Activated B cell treated with CpG ODN at 0.5 μM for 24 hours (primary cell): ENCODE measurements at regions not wholly inside any gene's neighbourhood (a gene's known extent, or its start where the extent isn't known, plus 50 kb on each side); places are given as distances from the start of the nearest gene placed in this dataset.

Experiments used
- ATAC-seq: fragments of 200-7000 bp; cut with Tn5 transposase; one replicate; pipeline ENCODE4 v1.10.0; 2021; ENCODE audit warnings: low read depth, mild to moderate bottlenecking, moderate library complexity
- CTCF ChIA-PET: fragments of 350-600 bp; sonication (Branson Sonifier 250); formaldehyde crosslinking; loops from one replicate; lab custom pipeline; 2021; ENCODE audit warnings: antibody characterized with exemption; lab: Charles Lee
- POLR2A ChIA-PET: fragments of 350-600 bp; sonication (Branson Sonifier 250); formaldehyde crosslinking; loops from one replicate; lab custom pipeline; 2021; ENCODE audit warnings: antibody characterized with exemption; lab: Charles Lee
- DNase-seq: peaks from one replicate; pipeline ENCODE4 v3.0.0; 2022
- H3K27ac Mint-ChIP-seq: one replicate; pipeline ENCODE4 v1.8.0; 2020; ENCODE audit warnings: mixed read lengths
- H3K27me3 Mint-ChIP-seq: one replicate; pipeline ENCODE4 v1.8.0; 2021; ENCODE audit warnings: mixed read lengths
- H3K36me3 Mint-ChIP-seq: one replicate; pipeline ENCODE4 v1.8.0; 2021; ENCODE audit warnings: low read depth, mixed read lengths
- H3K4me1 Mint-ChIP-seq: one replicate; pipeline ENCODE4 v1.8.0; 2021; ENCODE audit warnings: mixed read lengths
- H3K4me3 Mint-ChIP-seq: one replicate; pipeline ENCODE4 v1.8.0; 2020; ENCODE audit warnings: mild to moderate bottlenecking, mixed read lengths
- H3K9me3 Mint-ChIP-seq: one replicate; pipeline ENCODE4 v1.8.0; 2020; ENCODE audit warnings: mixed read lengths
- CTCF ChIP-seq: fragments of 200-600 bp; IDR thresholded peaks from one replicate; pipeline ENCODE4 v1.8.0; 2022; ENCODE audit warnings: antibody characterized with exemption, mild to moderate bottlenecking
- intact Hi-C: fragments of 100-400 bp; cut with micrococcal nuclease; formaldehyde crosslinking; loops from one replicate; pipeline ENCODE4 v1.15.1; 2024

DNA sequence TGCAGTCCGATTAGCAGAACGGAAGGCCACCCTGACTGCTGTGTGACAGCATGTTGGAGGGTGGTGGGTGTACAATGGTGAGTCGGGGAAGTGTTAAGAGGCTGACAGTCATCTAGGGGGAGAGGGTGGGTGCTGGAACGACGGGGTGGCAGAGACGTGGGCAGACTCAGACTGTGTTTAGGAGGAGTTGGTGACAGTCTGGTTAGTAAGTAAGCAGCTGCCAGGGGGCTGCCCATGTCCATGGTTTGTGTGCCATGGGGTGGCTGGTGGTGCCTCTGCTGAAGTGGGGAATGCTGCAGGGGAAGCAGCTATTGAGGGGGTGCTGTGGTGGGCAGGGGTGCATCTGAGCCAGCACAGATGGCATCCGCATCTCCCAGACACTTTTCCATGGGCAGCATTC is 51.3 kb upstream of the BOD1 start:
- H3K27ac Mint-ChIP-seq = no peak overlapping the region
- no peak for TF ChIP-seq CTCF
- H3K4me3 Mint-ChIP-seq = no peak overlapping the region
- peaks cover 3% of the 10 kb centered on the region for H3K9me3 Mint-ChIP-seq
- H3K27me3 Mint-ChIP-seq = no peaks in the 10 kb centered on the region
- H3K36me3 Mint-ChIP-seq = no peaks in the 10 kb centered on the region
- POLR2A ChIA-PET = no interaction called here
- H3K4me1 Mint-ChIP-seq = peaks cover 7% of the 10 kb centered on the region
- ATAC-seq (no peak), DNase-seq (no peak)
- CTCF ChIA-PET = no interaction called here
- intact Hi-C loops = no loop called here

DNA sequence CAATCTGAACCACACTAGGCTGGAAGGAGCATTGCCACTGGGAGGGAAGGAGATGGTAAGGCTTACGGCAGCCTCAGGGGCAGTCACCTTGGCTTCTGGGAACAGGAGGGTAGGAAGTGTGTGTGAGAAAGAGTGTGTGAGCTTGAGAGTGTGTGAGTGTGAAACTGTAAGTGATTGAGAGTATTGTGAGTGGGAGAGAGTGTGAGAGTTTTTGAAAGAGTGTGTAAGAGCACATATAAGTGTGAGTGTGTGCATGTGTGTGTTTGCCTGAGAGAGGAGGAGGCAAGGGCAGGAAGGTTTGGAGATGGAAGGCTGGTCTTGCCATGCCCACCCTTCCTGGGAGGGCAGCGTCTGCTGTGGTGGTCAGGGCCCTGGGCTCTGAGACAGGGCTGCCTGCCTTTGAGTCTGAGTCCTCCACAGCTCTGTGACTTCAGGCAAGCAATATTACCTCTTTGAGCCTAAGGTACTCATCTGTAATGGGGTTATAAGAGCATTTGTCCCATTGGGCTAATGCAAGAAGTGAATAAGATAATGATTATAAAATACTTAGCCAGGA is 51.9 kb upstream of the BOD1 start:
- peaks cover 3% of the 10 kb centered on the region for H3K9me3 Mint-ChIP-seq
- intact Hi-C loops = no loop called here
- H3K27ac Mint-ChIP-seq = no peak overlapping the region
- CTCF ChIA-PET = no interaction called here
- no peak overlapping the region for H3K4me3 Mint-ChIP-seq
- POLR2A ChIA-PET = no interaction called here
- H3K36me3 Mint-ChIP-seq = no peaks in the 10 kb centered on the region
- no peak for ATAC-seq
- H3K27me3 Mint-ChIP-seq = no peaks in the 10 kb centered on the region
- no peak for DNase-seq
- H3K4me1 Mint-ChIP-seq = peaks cover 7% of the 10 kb centered on the region
- no peak for TF ChIP-seq CTCF

DNA sequence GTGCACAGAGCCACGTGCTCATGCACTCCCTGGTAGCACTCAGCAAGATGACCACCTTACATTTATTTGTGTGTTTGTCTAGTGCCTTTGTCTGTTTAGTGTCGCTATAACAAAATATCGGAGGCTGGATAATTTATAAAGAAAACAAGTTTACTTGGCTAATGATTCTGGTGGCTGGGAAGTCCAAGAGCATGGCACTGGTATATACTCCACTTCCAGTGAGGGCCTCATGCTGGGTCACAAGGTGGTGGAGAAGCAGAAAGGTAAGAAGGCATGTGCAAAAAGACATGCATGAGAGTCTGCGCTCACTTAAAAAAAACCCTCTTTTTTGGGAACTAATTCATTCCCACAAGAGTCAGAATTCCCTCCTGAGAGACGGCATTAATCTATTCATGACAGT is 52.5 kb upstream of the BOD1 start:
- H3K4me1 Mint-ChIP-seq = peaks cover 6% of the 10 kb centered on the region
- no peak for DNase-seq
- TF ChIP-seq CTCF = no peak
- H3K9me3 Mint-ChIP-seq = peaks cover 3% of the 10 kb centered on the region
- H3K4me3 Mint-ChIP-seq = no peak overlapping the region
- H3K27me3 Mint-ChIP-seq = no peaks in the 10 kb centered on the region
- POLR2A ChIA-PET = no interaction called here
- intact Hi-C loops = no loop called here
- CTCF ChIA-PET = no interaction called here
- ATAC-seq = no peak
- no peaks in the 10 kb centered on the region for H3K36me3 Mint-ChIP-seq
- no peak overlapping the region for H3K27ac Mint-ChIP-seq

- TF ChIP-seq CTCF = no peak
- intact Hi-C loops = no loop called here
- DNase-seq (no peak), ATAC-seq (no peak)
- Mint-ChIP-seq H3K27ac (no peak overlapping the region), H3K4me1 (peaks cover under 1% of the 10 kb centered on the region), H3K4me3 (no peak overlapping the region), H3K9me3 (peaks cover 3% of the 10 kb centered on the region), H3K27me3 (no peaks in the 10 kb centered on the region), H3K36me3 (no peaks in the 10 kb centered on the region)
- POLR2A ChIA-PET = no interaction called here
- CTCF ChIA-PET = no interaction called here
These were observed 53.0 kb upstream of the BOD1 start for GRCh38 chr5:173669483-173669882.

- intact Hi-C loops = no loop called here
- peaks cover 5% of the 10 kb centered on the region for H3K9me3 Mint-ChIP-seq
- no peak overlapping the region for H3K27ac Mint-ChIP-seq
- no peaks in the 10 kb centered on the region for H3K4me1 Mint-ChIP-seq
- no peaks in the 10 kb centered on the region for H3K36me3 Mint-ChIP-seq
- no peaks in the 10 kb centered on the region for H3K27me3 Mint-ChIP-seq
- ATAC-seq = no peak
- no peak for DNase-seq
- POLR2A ChIA-PET = no interaction called here
- no peak overlapping the region for H3K4me3 Mint-ChIP-seq
- TF ChIP-seq CTCF = no peak
- CTCF ChIA-PET = no interaction called here
These were observed 53.7 kb upstream of the BOD1 start for GRCh38 chr5:173670130-173670651.
